Chondrocyte (in vitro differentiated cells): ENCODE measurements at regions not wholly inside any gene's neighbourhood (a gene's known extent, or its start where the extent isn't known, plus 50 kb on each side); places are given as distances from the start of the nearest gene placed in this dataset.

ENCODE experiments used
- DNase-seq: peaks from one replicate; pipeline ENCODE4 v3.0.0; 2021; ENCODE audit warnings: mixed read lengths, low spot score
- H3K27ac Mint-ChIP-seq: one replicate; pipeline ENCODE4 v1.8.0; 2021; ENCODE audit warnings: mild to moderate bottlenecking, moderate library complexity, mixed read lengths; ENCODE audit not compliant: unreplicated experiment
- H3K27me3 Mint-ChIP-seq: 2 replicates; pipeline ENCODE4 v1.8.0; 2021; ENCODE audit warnings: low read depth, mixed read lengths
- H3K36me3 Mint-ChIP-seq: 2 replicates; pipeline ENCODE4 v1.8.0; 2021; ENCODE audit warnings: low read depth, mixed read lengths
- H3K4me1 Mint-ChIP-seq: 2 replicates; pipeline ENCODE4 v1.8.0; 2021; ENCODE audit warnings: low read depth, mild to moderate bottlenecking, mixed read lengths
- H3K4me3 Mint-ChIP-seq: one replicate; pipeline ENCODE4 v1.8.0; 2021; ENCODE audit warnings: mild to moderate bottlenecking, moderate library complexity, mixed read lengths; ENCODE audit not compliant: unreplicated experiment
- H3K9me3 Mint-ChIP-seq: 2 replicates; pipeline ENCODE4 v1.8.0; 2021; ENCODE audit warnings: low read depth, mixed read lengths
- TF ChIP-seq, protein P1 (sequence below): fragments of 200-600 bp; sonication (generic); IDR thresholded peaks from 2 replicates; pipeline ENCODE4 v1.5.0; 2021; ENCODE audit warnings: antibody characterized with exemption, mild to moderate bottlenecking, moderate library complexity

- H3K27ac Mint-ChIP-seq, result peak overlapping the region; percentile 85
- peaks cover 19% of the 10 kb centered on the region for H3K9me3 Mint-ChIP-seq
- no peaks in the 10 kb centered on the region for H3K36me3 Mint-ChIP-seq
- DNase-seq, result no peak
- H3K4me1 Mint-ChIP-seq, result peaks cover 69% of the 10 kb centered on the region
- no peak overlapping the region for H3K4me3 Mint-ChIP-seq
- TF ChIP-seq, protein P1, sequence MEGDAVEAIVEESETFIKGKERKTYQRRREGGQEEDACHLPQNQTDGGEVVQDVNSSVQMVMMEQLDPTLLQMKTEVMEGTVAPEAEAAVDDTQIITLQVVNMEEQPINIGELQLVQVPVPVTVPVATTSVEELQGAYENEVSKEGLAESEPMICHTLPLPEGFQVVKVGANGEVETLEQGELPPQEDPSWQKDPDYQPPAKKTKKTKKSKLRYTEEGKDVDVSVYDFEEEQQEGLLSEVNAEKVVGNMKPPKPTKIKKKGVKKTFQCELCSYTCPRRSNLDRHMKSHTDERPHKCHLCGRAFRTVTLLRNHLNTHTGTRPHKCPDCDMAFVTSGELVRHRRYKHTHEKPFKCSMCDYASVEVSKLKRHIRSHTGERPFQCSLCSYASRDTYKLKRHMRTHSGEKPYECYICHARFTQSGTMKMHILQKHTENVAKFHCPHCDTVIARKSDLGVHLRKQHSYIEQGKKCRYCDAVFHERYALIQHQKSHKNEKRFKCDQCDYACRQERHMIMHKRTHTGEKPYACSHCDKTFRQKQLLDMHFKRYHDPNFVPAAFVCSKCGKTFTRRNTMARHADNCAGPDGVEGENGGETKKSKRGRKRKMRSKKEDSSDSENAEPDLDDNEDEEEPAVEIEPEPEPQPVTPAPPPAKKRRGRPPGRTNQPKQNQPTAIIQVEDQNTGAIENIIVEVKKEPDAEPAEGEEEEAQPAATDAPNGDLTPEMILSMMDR, result no peak
- H3K27me3 Mint-ChIP-seq, result no peaks in the 10 kb centered on the region
Measured at GRCh38 chr16:64657316-64658011, 464.4 kb downstream of the CDH11 start.

- Mint-ChIP-seq H3K36me3 (peaks cover 2% of the 10 kb centered on the region), H3K27ac (peak overlapping the region; percentile 85), H3K27me3 (no peaks in the 10 kb centered on the region), H3K4me1 (peaks cover 74% of the 10 kb centered on the region), H3K4me3 (no peak overlapping the region), H3K9me3 (peaks cover 22% of the 10 kb centered on the region)
- no peak for DNase-seq
- TF ChIP-seq, protein P1, result peak; percentile 39
Measured at GRCh38 chr16:64656471-64656870, 465.4 kb downstream of the CDH11 start.

DNA sequence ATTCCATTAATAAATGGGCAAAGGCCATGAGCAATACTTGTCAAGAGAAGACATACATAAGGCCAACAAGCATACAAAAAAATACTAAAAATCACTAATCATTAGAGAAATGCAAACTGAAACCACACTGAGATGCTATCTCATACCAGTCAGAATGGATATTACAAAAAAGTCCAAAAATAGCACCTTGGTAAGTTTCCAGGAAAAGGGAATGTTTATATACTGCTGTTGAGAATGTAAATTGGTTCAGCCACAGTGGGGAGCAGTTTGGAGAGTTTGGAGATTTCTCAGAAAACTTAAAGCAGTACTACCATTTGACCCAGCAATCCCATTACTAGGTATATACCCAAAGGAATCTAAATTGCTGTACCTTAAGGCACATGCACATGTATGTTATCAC is 467.7 kb downstream of the CDH11 start:
- Mint-ChIP-seq H3K27me3 (no peaks in the 10 kb centered on the region), H3K4me1 (peaks cover 69% of the 10 kb centered on the region), H3K36me3 (peaks cover 6% of the 10 kb centered on the region), H3K27ac (peak overlapping the region; percentile 81), H3K9me3 (peaks cover 33% of the 10 kb centered on the region), H3K4me3 (no peak overlapping the region)
- TF ChIP-seq, protein P1, result peak; percentile 71
- DNase-seq, result no peak

GRCh38 chr16:64648282-64648681 is 473.6 kb downstream of the CDH11 start:
- DNase-seq, result no peak
- H3K9me3 Mint-ChIP-seq, result peaks cover 36% of the 10 kb centered on the region
- H3K36me3 Mint-ChIP-seq, result peaks cover 9% of the 10 kb centered on the region
- peaks cover 23% of the 10 kb centered on the region for H3K4me1 Mint-ChIP-seq
- H3K27ac Mint-ChIP-seq, result no peak overlapping the region
- H3K27me3 Mint-ChIP-seq, result no peaks in the 10 kb centered on the region
- TF ChIP-seq, protein P1, result no peak
- H3K4me3 Mint-ChIP-seq, result no peak overlapping the region

DNA sequence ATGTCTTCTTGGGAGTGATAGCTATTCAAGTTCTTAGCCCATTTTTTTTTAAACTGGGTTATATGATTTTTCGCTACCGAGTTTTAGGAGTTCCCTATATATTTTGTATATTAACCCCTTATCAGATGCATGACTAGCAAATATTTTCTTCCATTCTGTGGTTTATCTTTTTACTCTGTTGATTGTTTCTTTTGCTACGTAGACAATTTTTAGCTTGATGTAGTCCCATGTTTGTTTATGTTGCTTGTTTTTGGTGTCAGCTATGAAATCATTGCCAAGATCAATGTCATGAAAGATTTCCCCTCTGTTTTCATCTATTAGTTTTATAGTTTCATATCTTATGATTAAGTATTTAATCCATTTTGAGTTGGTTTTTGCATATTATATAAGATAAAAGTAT is 480.5 kb downstream of the CDH11 start:
- H3K36me3 Mint-ChIP-seq, result peaks cover 3% of the 10 kb centered on the region
- DNase-seq, result no peak
- no peaks in the 10 kb centered on the region for H3K27me3 Mint-ChIP-seq
- no peak overlapping the region for H3K4me3 Mint-ChIP-seq
- H3K4me1 Mint-ChIP-seq, result no peaks in the 10 kb centered on the region
- H3K9me3 Mint-ChIP-seq, result peaks cover 18% of the 10 kb centered on the region
- no peak overlapping the region for H3K27ac Mint-ChIP-seq
- TF ChIP-seq, protein P1, result no peak
